OCI-LY3 (cell line): ENCODE measurements at regions not wholly inside any gene's neighbourhood (a gene's known extent, or its start where the extent isn't known, plus 50 kb on each side); places are given as distances from the start of the nearest gene placed in this dataset.

Experiments used
- H2AFZ ChIP-seq: fragments of 200-600, 300-600 bp; shearing (Covaris generic); 2 replicates; pipeline ENCODE4 v1.6.0; 2014; ENCODE audit warnings: antibody characterized with exemption, low read depth, low read length
- H3K27ac ChIP-seq: fragments of 200-600, 300-600 bp; sonication (generic); 2 replicates; pipeline ENCODE4 v1.5.1; 2014; ENCODE audit warnings: mild to moderate bottlenecking, low read length, moderate library complexity, mixed read lengths
- H3K27me3 ChIP-seq: fragments of 200-600, 300-600 bp; sonication (generic); 2 replicates; pipeline ENCODE4 v1.6.1; 2014; ENCODE audit warnings: low read depth, low read length, mixed read lengths
- H3K36me3 ChIP-seq: fragments of 200-600, 300-600 bp; sonication (generic); replicated peaks from 2 replicates; pipeline ENCODE3; 2014; ENCODE audit warnings: low read depth, low read length, mixed read lengths
- H3K4me1 ChIP-seq: fragments of 300-600, 200-600 bp; sonication (generic); 2 replicates; pipeline ENCODE4 v1.6.1; 2014; ENCODE audit warnings: low read length, mixed read lengths
- H3K4me2 ChIP-seq: fragments of 200-600, 300-600 bp; sonication (generic); 2 replicates; pipeline ENCODE4 v1.6.1; 2014; ENCODE audit warnings: low read length, mixed read lengths
- H3K4me3 ChIP-seq: fragments of 300-600, 200-600 bp; sonication (generic); 2 replicates; pipeline ENCODE4 v1.5.1; 2014; ENCODE audit warnings: antibody characterized with exemption, mild to moderate bottlenecking, low read length, moderate library complexity
- H3K79me2 ChIP-seq: fragments of 300-600, 200-600 bp; shearing (Covaris generic); 2 replicates; pipeline ENCODE4 v1.6.1; 2014; ENCODE audit warnings: mild to moderate bottlenecking, low read length, mixed read lengths
- H3K9ac ChIP-seq: fragments of 300-600, 200-600 bp; shearing (Covaris generic); 2 replicates; pipeline ENCODE4 v1.6.0; 2014; ENCODE audit warnings: mild to moderate bottlenecking, low read length, moderate library complexity
- H3K9me3 ChIP-seq: fragments of 200-600, 300-600 bp; shearing (Covaris generic); 2 replicates; pipeline ENCODE4 v1.6.1; 2014; ENCODE audit warnings: low read length, mixed read lengths; ENCODE audit not compliant: insufficient read depth
- H4K20me1 ChIP-seq: fragments of 200-600, 300-600 bp; sonication (generic); 2 replicates; pipeline ENCODE4 v1.6.1; 2016; ENCODE audit warnings: low read length, mixed read lengths; ENCODE audit not compliant: insufficient read depth
- EZH2phosphoT487 ChIP-seq: fragments of 200-600 bp; shearing (Covaris generic); IDR thresholded peaks from 2 replicates; pipeline ENCODE4 v1.6.1; 2018; ENCODE audit warnings: antibody characterized with exemption, mixed run types, low read depth
- TF ChIP-seq, protein P1 (sequence below): fragments of 200-600, 300-600 bp; sonication (generic); IDR thresholded peaks from 2 replicates; pipeline ENCODE4 v1.5.1; 2014; ENCODE audit warnings: antibody characterized with exemption, low read length, low read depth

DNA sequence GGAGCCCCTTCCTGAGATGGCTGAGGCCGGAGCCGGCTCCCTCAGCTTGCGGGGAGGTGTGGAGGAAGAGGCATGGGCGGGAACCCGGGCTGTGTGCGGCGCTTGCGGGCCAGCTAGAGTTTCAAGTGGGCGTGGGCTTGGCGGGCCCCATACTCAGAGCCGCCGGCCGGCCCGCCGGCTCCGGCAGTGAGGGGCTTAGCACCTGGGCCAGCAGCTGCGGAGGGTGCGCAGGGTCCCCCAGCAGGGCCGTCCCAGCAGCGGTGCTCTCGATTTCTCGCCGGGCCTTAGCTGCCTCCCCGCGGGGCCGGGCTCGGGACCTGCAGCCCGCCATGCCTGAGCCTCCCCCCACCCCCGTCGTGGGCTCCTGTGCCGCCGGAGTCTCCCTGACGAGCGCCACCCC is 67.9 kb upstream of the SLC28A3 start:
- H3K36me3 ChIP-seq, result no peaks in the 10 kb centered on the region
- no peak overlapping the region for H3K27ac ChIP-seq
- H3K4me2 ChIP-seq, result no peak overlapping the region
- no peaks in the 10 kb centered on the region for H3K79me2 ChIP-seq
- H3K9ac ChIP-seq, result no peak overlapping the region
- no peaks in the 10 kb centered on the region for H3K9me3 ChIP-seq
- H3K4me1 ChIP-seq, result no peaks in the 10 kb centered on the region
- TF ChIP-seq, protein P1, sequence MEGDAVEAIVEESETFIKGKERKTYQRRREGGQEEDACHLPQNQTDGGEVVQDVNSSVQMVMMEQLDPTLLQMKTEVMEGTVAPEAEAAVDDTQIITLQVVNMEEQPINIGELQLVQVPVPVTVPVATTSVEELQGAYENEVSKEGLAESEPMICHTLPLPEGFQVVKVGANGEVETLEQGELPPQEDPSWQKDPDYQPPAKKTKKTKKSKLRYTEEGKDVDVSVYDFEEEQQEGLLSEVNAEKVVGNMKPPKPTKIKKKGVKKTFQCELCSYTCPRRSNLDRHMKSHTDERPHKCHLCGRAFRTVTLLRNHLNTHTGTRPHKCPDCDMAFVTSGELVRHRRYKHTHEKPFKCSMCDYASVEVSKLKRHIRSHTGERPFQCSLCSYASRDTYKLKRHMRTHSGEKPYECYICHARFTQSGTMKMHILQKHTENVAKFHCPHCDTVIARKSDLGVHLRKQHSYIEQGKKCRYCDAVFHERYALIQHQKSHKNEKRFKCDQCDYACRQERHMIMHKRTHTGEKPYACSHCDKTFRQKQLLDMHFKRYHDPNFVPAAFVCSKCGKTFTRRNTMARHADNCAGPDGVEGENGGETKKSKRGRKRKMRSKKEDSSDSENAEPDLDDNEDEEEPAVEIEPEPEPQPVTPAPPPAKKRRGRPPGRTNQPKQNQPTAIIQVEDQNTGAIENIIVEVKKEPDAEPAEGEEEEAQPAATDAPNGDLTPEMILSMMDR, result no peak
- no peak for TF ChIP-seq EZH2phosphoT487
- H2AFZ ChIP-seq, result no peak overlapping the region
- H4K20me1 ChIP-seq, result no peaks in the 10 kb centered on the region
- H3K4me3 ChIP-seq, result no peak overlapping the region
- no peaks in the 10 kb centered on the region for H3K27me3 ChIP-seq

DNA sequence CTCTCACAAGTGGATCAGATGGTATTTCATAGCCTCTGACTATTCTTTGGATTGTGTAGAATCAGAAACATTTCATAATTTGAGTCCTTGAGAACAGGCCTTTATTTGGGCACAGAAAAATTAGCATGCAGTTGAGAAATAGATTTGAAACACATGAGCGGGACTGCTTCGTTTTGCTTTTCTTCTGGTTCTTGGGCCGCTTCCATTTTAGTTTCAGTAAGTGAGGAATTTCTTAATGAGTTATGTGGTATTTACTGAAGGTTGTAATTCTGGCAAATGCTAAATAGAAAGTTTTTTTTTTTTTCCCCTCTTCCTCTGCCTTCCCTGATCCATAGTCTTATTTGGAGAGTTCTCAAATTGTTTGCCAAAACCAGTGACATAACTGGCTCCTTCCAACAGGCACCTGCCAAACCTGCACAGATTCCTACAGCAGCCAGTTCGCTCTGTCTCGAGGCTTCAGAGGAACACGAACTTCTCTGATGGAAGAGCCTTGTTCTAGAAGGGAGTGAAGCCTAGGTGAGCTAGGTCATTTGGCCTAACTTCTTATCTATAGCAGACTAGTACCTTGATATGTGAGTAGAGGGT is 71.2 kb upstream of the SLC28A3 start:
- no peaks in the 10 kb centered on the region for H3K27me3 ChIP-seq
- H3K36me3 ChIP-seq, result no peaks in the 10 kb centered on the region
- H3K9ac ChIP-seq, result no peak overlapping the region
- no peaks in the 10 kb centered on the region for H3K4me1 ChIP-seq
- no peaks in the 10 kb centered on the region for H3K79me2 ChIP-seq
- no peaks in the 10 kb centered on the region for H4K20me1 ChIP-seq
- H3K4me2 ChIP-seq, result no peak overlapping the region
- no peak overlapping the region for H3K4me3 ChIP-seq
- no peak overlapping the region for H2AFZ ChIP-seq
- TF ChIP-seq EZH2phosphoT487, result no peak
- TF ChIP-seq, protein P1, result no peak
- no peaks in the 10 kb centered on the region for H3K9me3 ChIP-seq
- no peak overlapping the region for H3K27ac ChIP-seq

DNA sequence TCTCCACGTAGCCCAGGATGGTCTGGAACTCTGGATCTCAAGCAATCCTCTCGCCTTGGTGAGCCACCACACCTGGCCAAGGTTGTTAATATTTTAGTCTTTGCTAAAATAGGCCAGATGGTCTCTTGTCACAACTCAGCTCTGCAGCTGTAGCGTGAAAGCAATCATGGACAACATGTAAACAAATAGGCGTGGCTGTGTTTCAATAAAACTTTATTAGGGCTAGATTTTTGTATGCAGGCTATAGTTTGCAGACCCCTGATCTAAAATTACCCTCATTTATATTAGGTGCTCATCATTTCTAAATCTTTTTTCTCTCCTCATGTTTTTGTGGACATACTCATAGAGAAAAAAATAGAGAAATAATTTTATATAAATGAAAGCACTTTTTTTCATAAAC is 72.1 kb upstream of the SLC28A3 start:
- Histone ChIP-seq H3K4me2 (no peak overlapping the region), H4K20me1 (no peaks in the 10 kb centered on the region), H3K9me3 (no peaks in the 10 kb centered on the region), H3K27me3 (no peaks in the 10 kb centered on the region), H3K4me3 (no peak overlapping the region), H2AFZ (no peak overlapping the region), H3K36me3 (no peaks in the 10 kb centered on the region), H3K79me2 (no peaks in the 10 kb centered on the region), H3K27ac (no peak overlapping the region), H3K4me1 (no peaks in the 10 kb centered on the region), H3K9ac (no peak overlapping the region)
- TF ChIP-seq, protein P1, result no peak
- no peak for TF ChIP-seq EZH2phosphoT487

DNA sequence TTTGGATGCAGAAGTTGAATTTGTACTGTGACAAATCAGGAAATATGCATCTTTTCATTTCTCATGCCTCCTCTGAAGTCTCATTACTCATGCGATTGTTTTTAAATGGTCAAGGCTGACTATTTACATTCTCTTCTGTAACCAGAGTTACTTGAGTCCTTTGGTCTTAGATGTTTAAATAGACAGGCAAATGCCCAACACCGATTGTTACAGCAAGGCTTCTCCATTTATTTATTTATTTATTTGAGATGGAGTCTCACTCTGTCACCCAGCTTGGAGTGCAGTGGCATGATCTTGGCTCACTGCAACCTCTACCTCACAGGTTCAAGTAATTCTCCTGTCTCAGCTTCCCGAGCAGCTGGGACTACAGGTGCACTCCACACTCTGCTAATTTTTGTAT is 72.7 kb upstream of the SLC28A3 start:
- TF ChIP-seq EZH2phosphoT487, result no peak
- TF ChIP-seq, protein P1, result no peak
- Histone ChIP-seq H4K20me1 (no peaks in the 10 kb centered on the region), H3K4me2 (no peak overlapping the region), H2AFZ (no peak overlapping the region), H3K9ac (no peak overlapping the region), H3K79me2 (no peaks in the 10 kb centered on the region), H3K36me3 (no peaks in the 10 kb centered on the region), H3K27ac (no peak overlapping the region), H3K9me3 (no peaks in the 10 kb centered on the region), H3K4me1 (no peaks in the 10 kb centered on the region), H3K4me3 (no peak overlapping the region), H3K27me3 (no peaks in the 10 kb centered on the region)
